ENCODE measurements at regions not wholly inside any gene's neighbourhood (a gene's known extent, or its start where the extent isn't known, plus 50 kb on each side); places are given as distances from the start of the nearest gene placed in this dataset.
A peak's percentile ranks its signal among the peaks of the same experiment; 100 is the strongest.

GRCh38 chr14:29216268-29217232 lies 450.0 kb downstream of the FOXG1 start:
- Histone ChIP-seq H3K4me1 (ENCODE audit: control insufficient read depth in 2 of 3, insufficient read depth in 2 of 3, low read depth in 1 of 3, low read length in 3 of 3) (no peaks in the 10 kb centered on the region), H3K9me3 (ENCODE audit: control insufficient read depth in 2 of 3, insufficient read depth in 1 of 3, low read length in 3 of 3) (no peaks in the 10 kb centered on the region), H3K9ac (ENCODE audit: low read length in 3 of 3) (no peak overlapping the region), H3K27ac (ENCODE audit: low read depth in 2 of 2, low read length in 2 of 2) (no peak overlapping the region), H3K4me3 (ENCODE audit: low read length in 3 of 3) (no peak overlapping the region), H3K27me3 (ENCODE audit: control insufficient read depth, insufficient read depth, low read length) (no peaks in the 10 kb centered on the region), H3K36me3 (ENCODE audit: control insufficient read depth in 2 of 3, insufficient read depth in 3 of 3, low read length in 3 of 3) (no peaks in the 10 kb centered on the region)
- FAIRE-seq (no peak), DNase-seq (no peak)
- intact Hi-C loops (cut with DNase I), result no loop called here
- TF ChIP-seq, protein P1, sequence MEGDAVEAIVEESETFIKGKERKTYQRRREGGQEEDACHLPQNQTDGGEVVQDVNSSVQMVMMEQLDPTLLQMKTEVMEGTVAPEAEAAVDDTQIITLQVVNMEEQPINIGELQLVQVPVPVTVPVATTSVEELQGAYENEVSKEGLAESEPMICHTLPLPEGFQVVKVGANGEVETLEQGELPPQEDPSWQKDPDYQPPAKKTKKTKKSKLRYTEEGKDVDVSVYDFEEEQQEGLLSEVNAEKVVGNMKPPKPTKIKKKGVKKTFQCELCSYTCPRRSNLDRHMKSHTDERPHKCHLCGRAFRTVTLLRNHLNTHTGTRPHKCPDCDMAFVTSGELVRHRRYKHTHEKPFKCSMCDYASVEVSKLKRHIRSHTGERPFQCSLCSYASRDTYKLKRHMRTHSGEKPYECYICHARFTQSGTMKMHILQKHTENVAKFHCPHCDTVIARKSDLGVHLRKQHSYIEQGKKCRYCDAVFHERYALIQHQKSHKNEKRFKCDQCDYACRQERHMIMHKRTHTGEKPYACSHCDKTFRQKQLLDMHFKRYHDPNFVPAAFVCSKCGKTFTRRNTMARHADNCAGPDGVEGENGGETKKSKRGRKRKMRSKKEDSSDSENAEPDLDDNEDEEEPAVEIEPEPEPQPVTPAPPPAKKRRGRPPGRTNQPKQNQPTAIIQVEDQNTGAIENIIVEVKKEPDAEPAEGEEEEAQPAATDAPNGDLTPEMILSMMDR (IDR thresholded peaks at IDR 0.05; ENCODE audit: borderline replicate concordance, extremely low read depth, insufficient read depth), result no peak

GRCh38 chr14:29217813-29218450 lies 451.3 kb downstream of the FOXG1 start:
- H3K4me1 ChIP-seq (ENCODE audit: control insufficient read depth in 2 of 3, insufficient read depth in 2 of 3, low read depth in 1 of 3, low read length in 3 of 3), result no peaks in the 10 kb centered on the region
- TF ChIP-seq, protein P1 (IDR thresholded peaks at IDR 0.05; ENCODE audit: borderline replicate concordance, extremely low read depth, insufficient read depth), result no peak
- no peak overlapping the region for H3K9ac ChIP-seq (ENCODE audit: low read length in 3 of 3)
- H3K27me3 ChIP-seq (ENCODE audit: control insufficient read depth, insufficient read depth, low read length), result no peaks in the 10 kb centered on the region
- H3K36me3 ChIP-seq (ENCODE audit: control insufficient read depth in 2 of 3, insufficient read depth in 3 of 3, low read length in 3 of 3), result no peaks in the 10 kb centered on the region
- no peaks in the 10 kb centered on the region for H3K9me3 ChIP-seq (ENCODE audit: control insufficient read depth in 2 of 3, insufficient read depth in 1 of 3, low read length in 3 of 3)
- no peak for FAIRE-seq
- no peak for DNase-seq
- intact Hi-C loops (cut with DNase I), result no loop called here
- no peak overlapping the region for H3K27ac ChIP-seq (ENCODE audit: low read depth in 2 of 2, low read length in 2 of 2)
- no peak overlapping the region for H3K4me3 ChIP-seq (ENCODE audit: low read length in 3 of 3)

DNA sequence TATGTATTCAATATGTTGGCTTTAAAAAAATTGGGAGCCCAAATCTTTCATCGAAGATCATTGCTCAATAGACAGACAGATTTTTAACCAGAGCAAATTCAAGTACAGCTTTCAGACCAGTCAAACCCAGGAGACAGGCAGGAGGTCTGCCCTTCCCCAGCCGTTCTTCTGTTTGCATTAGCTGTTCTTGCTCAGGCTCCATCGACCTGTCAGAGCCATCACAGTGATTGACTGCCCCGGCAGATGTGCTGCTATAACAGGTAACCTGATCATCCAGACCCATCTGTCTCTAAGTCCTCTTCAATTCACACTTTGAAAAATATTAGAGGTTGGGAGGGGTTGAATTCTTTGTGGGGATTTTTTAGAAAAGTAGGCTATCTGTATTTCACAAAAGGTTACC lies 453.5 kb downstream of the FOXG1 start:
- FAIRE-seq (no peak), DNase-seq (peak in 4 of 5 donors; percentile 24 to 39 (median 31))
- Histone ChIP-seq H3K27me3 (ENCODE audit: control insufficient read depth, insufficient read depth, low read length) (no peaks in the 10 kb centered on the region), H3K9me3 (ENCODE audit: control insufficient read depth in 2 of 3, insufficient read depth in 1 of 3, low read length in 3 of 3) (no peaks in the 10 kb centered on the region), H3K27ac (ENCODE audit: low read depth in 2 of 2, low read length in 2 of 2) (no peak overlapping the region), H3K4me3 (ENCODE audit: low read length in 3 of 3) (no peak overlapping the region), H3K4me1 (ENCODE audit: control insufficient read depth in 2 of 3, insufficient read depth in 2 of 3, low read depth in 1 of 3, low read length in 3 of 3) (no peaks in the 10 kb centered on the region), H3K9ac (ENCODE audit: low read length in 3 of 3) (no peak overlapping the region), H3K36me3 (ENCODE audit: control insufficient read depth in 2 of 3, insufficient read depth in 3 of 3, low read length in 3 of 3) (no peaks in the 10 kb centered on the region)
- TF ChIP-seq, protein P1 (IDR thresholded peaks at IDR 0.05; ENCODE audit: borderline replicate concordance, extremely low read depth, insufficient read depth), result no peak
- intact Hi-C loops (cut with DNase I), result no loop called here
